HL-60 (cell line): ENCODE measurements at regions not wholly inside any gene's neighbourhood (a gene's known extent, or its start where the extent isn't known, plus 50 kb on each side); places are given as distances from the start of the nearest gene placed in this dataset.

Experiments
- POLR2AphosphoS5 ChIP-seq: IDR thresholded peaks from 2 replicates; pipeline ENCODE4 v1.6.1; 2012; ENCODE audit warnings: low read depth
- SPI1 ChIP-seq: IDR thresholded peaks from 2 replicates; pipeline ENCODE4 v1.6.1; 2012; ENCODE audit warnings: low read depth, mild to moderate bottlenecking, borderline replicate concordance
- TF ChIP-seq, protein P1 (sequence below): IDR thresholded peaks from one replicate; pipeline ENCODE4 v1.5.1; 2011; ENCODE audit warnings: low read length, control low read depth, inconsistent platforms; ENCODE audit not compliant: insufficient read depth
- TF ChIP-seq, protein P2 (sequence below): IDR thresholded peaks from 2 replicates; pipeline ENCODE4 v1.6.1; 2012; ENCODE audit warnings: low read depth; ENCODE audit not compliant: insufficient replicate concordance

DNA sequence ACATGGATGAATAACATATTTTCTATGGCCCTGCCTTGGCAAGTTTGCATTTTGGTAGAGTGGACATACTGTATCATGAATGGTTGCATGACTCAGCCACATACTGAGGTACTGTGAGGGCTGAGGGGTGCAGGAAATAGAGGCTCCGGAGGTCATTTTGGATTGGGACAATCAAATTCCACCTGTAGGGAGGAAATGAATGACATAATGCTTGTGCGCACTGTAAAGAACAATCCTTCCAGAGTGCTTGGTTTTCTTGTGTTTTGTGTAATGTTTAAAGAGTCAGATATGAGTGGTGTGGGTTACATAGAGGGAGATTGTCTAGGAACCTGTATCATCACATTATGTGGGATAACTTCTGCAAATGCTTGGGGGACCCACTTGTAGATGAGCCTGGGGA, 329.9 kb upstream of the PROX1 start:
- TF ChIP-seq, protein P1, sequence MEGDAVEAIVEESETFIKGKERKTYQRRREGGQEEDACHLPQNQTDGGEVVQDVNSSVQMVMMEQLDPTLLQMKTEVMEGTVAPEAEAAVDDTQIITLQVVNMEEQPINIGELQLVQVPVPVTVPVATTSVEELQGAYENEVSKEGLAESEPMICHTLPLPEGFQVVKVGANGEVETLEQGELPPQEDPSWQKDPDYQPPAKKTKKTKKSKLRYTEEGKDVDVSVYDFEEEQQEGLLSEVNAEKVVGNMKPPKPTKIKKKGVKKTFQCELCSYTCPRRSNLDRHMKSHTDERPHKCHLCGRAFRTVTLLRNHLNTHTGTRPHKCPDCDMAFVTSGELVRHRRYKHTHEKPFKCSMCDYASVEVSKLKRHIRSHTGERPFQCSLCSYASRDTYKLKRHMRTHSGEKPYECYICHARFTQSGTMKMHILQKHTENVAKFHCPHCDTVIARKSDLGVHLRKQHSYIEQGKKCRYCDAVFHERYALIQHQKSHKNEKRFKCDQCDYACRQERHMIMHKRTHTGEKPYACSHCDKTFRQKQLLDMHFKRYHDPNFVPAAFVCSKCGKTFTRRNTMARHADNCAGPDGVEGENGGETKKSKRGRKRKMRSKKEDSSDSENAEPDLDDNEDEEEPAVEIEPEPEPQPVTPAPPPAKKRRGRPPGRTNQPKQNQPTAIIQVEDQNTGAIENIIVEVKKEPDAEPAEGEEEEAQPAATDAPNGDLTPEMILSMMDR: no peak
- TF ChIP-seq, protein P2, sequence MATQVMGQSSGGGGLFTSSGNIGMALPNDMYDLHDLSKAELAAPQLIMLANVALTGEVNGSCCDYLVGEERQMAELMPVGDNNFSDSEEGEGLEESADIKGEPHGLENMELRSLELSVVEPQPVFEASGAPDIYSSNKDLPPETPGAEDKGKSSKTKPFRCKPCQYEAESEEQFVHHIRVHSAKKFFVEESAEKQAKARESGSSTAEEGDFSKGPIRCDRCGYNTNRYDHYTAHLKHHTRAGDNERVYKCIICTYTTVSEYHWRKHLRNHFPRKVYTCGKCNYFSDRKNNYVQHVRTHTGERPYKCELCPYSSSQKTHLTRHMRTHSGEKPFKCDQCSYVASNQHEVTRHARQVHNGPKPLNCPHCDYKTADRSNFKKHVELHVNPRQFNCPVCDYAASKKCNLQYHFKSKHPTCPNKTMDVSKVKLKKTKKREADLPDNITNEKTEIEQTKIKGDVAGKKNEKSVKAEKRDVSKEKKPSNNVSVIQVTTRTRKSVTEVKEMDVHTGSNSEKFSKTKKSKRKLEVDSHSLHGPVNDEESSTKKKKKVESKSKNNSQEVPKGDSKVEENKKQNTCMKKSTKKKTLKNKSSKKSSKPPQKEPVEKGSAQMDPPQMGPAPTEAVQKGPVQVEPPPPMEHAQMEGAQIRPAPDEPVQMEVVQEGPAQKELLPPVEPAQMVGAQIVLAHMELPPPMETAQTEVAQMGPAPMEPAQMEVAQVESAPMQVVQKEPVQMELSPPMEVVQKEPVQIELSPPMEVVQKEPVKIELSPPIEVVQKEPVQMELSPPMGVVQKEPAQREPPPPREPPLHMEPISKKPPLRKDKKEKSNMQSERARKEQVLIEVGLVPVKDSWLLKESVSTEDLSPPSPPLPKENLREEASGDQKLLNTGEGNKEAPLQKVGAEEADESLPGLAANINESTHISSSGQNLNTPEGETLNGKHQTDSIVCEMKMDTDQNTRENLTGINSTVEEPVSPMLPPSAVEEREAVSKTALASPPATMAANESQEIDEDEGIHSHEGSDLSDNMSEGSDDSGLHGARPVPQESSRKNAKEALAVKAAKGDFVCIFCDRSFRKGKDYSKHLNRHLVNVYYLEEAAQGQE: no peak
- no peak for TF ChIP-seq SPI1
- TF ChIP-seq POLR2AphosphoS5: no peak
